ENCODE measurements at regions not wholly inside any gene's neighbourhood (a gene's known extent, or its start where the extent isn't known, plus 50 kb on each side); places are given as distances from the start of the nearest gene placed in this dataset.

DNA sequence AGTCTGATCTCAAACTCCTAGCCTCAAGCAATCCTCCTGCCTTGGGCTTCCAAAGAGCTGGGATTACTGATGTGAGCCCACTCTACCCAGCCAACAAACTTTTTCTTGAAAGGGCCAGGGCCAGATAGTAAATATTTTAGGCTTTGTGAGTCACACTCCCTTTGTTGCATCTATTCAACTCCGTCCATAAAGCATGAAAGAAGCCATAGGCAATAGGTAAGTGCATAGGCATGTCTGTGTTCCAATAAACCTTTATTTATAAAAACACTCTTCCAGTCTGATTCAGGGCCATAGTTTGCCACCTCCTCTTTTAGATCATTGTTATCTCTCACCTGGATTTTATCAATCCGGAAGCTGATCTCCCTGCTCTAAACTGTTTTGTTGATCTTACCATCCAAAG is 105.6 kb upstream of the BMPER start:
- intact Hi-C loops (cut with DNase I), result no loop called here
- no peak for DNase-seq (ENCODE audit: low spot score)

GRCh38 chr7:33802600-33802999 is 102.7 kb upstream of the BMPER start:
- intact Hi-C loops (cut with DNase I), result no loop called here
- no peak for DNase-seq (ENCODE audit: low spot score)

- intact Hi-C loops (cut with DNase I), result no loop called here
- no peak for DNase-seq (ENCODE audit: low spot score)
Measured at GRCh38 chr7:33804140-33804660, 101.1 kb upstream of the BMPER start.

GRCh38 chr7:33805630-33806233 is 99.6 kb upstream of the BMPER start:
- no peak for DNase-seq (ENCODE audit: low spot score)
- intact Hi-C loops (cut with DNase I), result no loop called here

- intact Hi-C loops (cut with DNase I), result no loop called here
- DNase-seq (ENCODE audit: low spot score), result no peak
Measured at GRCh38 chr7:33806298-33807154, 98.8 kb upstream of the BMPER start.

DNA sequence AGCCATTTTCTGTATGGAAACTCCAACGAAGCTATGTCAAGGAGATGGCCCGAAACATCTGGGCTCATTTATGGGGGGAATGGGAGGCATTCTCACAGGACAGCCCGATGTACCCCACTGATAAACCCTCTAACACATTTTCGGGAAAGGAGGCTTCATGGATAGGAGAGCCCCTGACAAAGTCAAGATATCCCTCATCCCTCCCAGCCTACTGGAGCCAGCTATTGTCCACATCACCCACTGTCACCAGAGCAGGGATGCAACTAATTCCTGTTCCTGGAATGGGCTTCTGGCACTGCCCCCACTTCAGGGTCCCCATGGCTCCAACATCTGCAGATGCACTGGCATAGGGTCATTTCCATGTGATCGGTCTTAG is 98.2 kb upstream of the BMPER start:
- DNase-seq (ENCODE audit: low spot score), result no peak
- intact Hi-C loops (cut with DNase I), result no loop called here

- DNase-seq (ENCODE audit: low spot score), result no peak
- intact Hi-C loops (cut with DNase I), result no loop called here
Measured at GRCh38 chr7:33807779-33808482, 97.4 kb upstream of the BMPER start.

DNA sequence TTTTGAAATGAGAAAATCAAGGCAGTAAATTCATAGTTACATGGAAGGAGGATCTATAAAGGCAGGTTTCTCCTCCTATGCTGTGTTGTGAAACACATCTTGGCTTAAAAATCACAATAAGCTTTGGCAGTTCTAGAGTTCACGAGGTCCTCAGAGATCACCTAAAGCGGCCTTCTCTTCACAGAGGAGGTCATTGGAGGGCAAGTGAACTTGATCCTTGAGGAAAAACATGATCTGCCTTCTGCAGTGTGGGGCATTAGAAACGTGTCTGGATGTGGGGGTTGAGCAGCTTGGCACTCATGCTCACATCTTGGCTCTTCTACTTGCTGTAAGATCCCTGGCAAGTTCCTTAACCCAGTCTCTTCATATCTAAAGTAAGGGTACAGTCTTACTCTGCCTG is 96.1 kb upstream of the BMPER start:
- intact Hi-C loops (cut with DNase I), result no loop called here

DNA sequence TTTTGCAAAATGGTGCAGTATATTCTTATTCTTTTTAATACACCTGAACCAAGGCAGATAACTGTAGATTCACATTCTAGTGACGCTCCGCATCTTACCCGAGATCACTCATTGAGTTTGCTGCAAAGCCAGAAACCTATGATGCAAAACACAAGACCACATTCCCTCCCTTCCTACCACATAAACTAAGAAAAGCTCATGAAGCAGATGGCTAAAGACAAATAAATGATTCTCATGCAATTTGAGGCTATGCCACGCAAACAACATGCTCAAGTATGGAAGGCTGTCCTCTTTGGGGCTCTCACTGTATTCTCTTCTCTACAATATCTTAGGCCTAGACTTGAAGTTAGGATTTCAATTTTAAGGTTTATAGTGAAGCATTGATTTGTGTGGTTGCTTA is 95.0 kb upstream of the BMPER start:
- no peak for DNase-seq (ENCODE audit: low spot score)
- intact Hi-C loops (cut with DNase I), result no loop called here

More for the DNA sequence above, 96.1 kb upstream of the BMPER start:
- DNase-seq (ENCODE audit: low spot score), result no peak

GRCh38 chr7:33813331-33813730 is 92.0 kb upstream of the BMPER start:
- intact Hi-C loops (cut with DNase I), result no loop called here
- DNase-seq (ENCODE audit: low spot score), result no peak

DNA sequence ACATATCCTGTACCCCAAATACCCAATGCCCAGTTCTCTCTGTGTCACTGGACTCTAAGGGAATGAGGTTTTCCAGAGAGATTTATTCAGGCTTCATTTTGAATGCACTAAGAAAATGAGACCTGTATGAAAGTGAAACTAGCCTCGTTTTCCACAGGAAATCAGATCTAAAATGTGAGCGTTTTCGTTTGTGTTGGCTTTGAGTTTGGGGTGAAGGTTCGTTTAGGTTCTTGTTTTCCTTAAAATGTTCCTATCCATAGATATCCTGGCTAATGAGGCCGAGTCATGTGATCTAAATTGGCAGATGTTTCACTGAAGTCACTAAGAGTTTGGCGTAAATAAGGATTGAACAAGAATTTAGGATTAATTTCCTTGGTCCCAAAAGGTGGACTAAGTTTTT is 90.9 kb upstream of the BMPER start:
- intact Hi-C loops (cut with DNase I), result no loop called here
- DNase-seq (ENCODE audit: low spot score), result no peak

DNA sequence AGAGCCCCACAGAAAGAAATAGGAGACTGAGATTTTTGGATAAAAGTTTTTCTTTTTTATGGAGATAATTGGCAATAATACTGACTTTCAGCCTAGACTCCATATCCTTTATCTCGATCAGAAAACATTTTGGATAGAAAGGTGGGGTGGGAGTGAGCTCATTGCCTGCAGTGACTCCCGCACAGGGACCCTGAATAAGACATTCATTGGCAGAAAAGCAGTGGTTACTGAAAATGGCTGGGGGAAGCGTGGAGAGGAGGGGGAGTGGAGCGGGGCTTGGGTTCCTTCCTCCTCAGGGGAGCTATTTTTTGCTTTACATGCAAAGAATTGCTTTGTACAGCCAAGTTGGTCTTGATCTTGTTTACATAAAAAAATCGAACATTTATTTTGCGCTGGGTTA is 90.4 kb upstream of the BMPER start:
- intact Hi-C loops (cut with DNase I), result no loop called here
- no peak for DNase-seq (ENCODE audit: low spot score)

DNA sequence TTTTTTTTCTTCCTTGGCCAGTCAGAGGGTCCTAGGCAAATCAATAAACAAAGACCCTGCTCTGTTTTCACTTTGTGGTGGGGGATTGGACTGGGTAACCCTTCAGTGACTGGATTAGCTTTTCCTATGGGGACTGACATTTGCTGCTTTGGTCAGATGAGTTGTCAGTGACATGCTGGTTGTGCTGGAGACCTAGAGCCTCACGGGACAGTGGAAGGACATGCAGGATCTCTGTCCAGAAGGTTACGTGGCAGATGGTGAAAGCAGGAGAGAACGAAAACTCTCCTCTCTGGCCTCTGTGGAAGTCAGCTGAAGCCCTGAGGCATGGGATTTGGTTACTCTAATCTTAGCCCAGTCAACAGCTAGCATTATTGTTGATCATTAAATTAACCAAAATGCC is 90.0 kb upstream of the BMPER start:
- DNase-seq (ENCODE audit: low spot score), result no peak
- intact Hi-C loops (cut with DNase I), result no loop called here

DNA sequence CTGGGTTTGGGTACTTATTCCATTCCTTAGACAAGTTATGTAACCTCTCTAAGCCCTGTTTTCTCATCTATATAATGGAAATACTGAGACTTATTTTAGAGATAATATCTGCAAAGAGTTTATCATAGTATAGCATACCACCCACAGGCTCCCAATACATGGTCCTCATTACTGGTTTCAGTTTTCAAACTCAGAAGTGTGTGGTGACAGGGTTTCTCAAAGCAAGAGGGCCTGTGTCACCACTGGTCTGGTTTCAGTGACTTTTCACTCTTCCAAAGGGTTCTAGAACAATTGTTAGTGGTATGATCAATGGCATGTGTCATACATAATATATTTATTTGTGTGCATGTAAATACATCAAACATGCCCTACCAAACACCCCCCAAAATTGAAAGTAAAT is 89.2 kb upstream of the BMPER start:
- intact Hi-C loops (cut with DNase I), result no loop called here
- no peak for DNase-seq (ENCODE audit: low spot score)

GRCh38 chr7:33819658-33820057 is 85.7 kb upstream of the BMPER start:
- no peak for DNase-seq (ENCODE audit: low spot score)
- intact Hi-C loops (cut with DNase I), result no loop called here

- intact Hi-C loops (cut with DNase I), result no loop called here
- DNase-seq (ENCODE audit: low spot score), result no peak
Measured at GRCh38 chr7:33820206-33820605, 85.1 kb upstream of the BMPER start.

GRCh38 chr7:33821970-33822369 is 83.4 kb upstream of the BMPER start:
- intact Hi-C loops (cut with DNase I), result no loop called here
- DNase-seq (ENCODE audit: low spot score), result no peak

DNA sequence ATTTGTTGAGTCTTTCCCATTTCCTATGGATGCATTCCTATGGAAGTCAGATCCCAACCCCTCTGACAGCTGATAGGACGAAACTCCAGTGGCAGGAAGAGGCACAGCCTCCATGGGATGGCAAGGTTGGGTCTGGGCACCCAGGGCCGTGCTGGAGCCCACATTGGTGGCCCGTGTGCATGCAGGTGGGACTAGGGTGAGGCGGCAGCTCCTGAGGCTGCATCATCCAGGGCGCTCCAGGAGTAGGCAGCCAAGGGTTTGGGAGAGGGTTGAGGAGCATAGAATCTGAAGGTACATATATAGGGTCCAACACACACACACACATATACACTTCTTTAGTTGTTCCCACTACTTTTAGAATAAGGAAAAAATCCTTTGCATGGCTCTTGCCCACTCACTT is 81.4 kb upstream of the BMPER start:
- intact Hi-C loops (cut with DNase I), result no loop called here
- DNase-seq (ENCODE audit: low spot score), result no peak

DNA sequence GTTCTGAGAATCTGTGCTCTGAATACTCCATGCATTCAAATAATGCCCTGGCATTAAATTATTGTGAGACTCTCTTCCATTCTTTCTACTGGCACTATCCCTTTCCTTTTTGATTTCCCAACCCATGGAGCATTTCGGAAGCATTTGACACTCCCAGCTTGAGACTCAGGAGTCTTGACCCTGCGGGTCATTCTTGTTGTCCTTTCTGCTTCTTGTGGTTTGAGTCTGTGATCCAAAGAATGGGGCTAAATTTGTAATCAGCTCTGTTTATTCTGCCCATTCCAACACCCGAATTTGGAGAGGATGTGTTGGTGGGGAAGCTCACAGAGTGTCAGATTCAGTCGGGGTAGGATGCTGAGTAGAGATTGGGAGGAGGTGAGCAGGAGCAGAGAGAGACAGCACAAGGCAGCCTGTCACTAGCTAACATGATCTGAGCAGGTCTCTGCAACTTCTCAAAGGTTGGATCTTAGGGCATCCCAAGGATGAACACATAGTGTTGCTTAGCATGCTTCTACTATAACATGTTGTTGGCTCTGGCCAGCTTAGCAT is 80.4 kb upstream of the BMPER start:
- intact Hi-C loops (cut with DNase I), result no loop called here

DNA sequence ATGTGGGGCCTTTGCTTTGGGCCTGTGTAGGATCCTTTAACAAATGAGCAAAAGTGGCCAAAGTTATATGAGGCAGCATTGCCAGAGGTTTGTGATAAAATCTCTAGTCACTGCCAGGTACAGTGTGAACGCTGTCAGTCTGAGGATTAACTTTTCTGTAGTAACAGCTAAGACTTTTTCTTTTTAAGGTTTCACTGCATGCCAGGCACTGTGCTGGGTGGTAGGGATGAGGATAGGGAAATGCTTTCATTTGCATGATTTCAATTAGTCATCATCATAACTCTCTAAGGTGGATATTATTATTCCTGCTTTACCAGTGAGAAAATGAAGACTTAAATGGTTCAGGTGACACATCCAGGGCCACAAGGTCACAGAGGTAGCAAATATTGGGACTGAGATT is 79.7 kb upstream of the BMPER start:
- no peak for DNase-seq (ENCODE audit: low spot score)
- intact Hi-C loops (cut with DNase I), result no loop called here

More for the DNA sequence above, 80.4 kb upstream of the BMPER start:
- no peak for DNase-seq (ENCODE audit: low spot score)
